ENCODE measurements at regions not wholly inside any gene's neighbourhood (a gene's known extent, or its start where the extent isn't known, plus 50 kb on each side); places are given as distances from the start of the nearest gene placed in this dataset.

GRCh38 chr9:16063241-16063591, 510.4 kb downstream of the CCDC171 start:
- no peak for TF ChIP-seq SP1 (CRISPR knock-in tag; conservative IDR thresholded peaks at IDR 0.05)
- no peak for TF ChIP-seq FOXJ3 (CRISPR knock-in tag; IDR thresholded peaks at IDR 0.05; ENCODE audit: borderline replicate concordance)
